Endothelial cell of umbilical vein (primary cell): ENCODE measurements at regions not wholly inside any gene's neighbourhood (a gene's known extent, or its start where the extent isn't known, plus 50 kb on each side); places are given as distances from the start of the nearest gene placed in this dataset.

ENCODE experiments used
- BruUV-seq: library from RNA; stranded (reverse); fragments of 400-500 nt; replicated peaks from 2 replicates; lab custom pipeline; 2021; lab: Mats Ljungman, UMichigan
- CTCF ChIA-PET: fragments of 300-600, 350-600 bp; sonication (Branson Sonifier 250); formaldehyde crosslinking; loops from one replicate; lab custom pipeline; 2021; ENCODE audit warnings: antibody characterized with exemption, inconsistent platforms; lab: Charles Lee
- POLR2A ChIA-PET: fragments of 300-600, 350-600 bp; sonication (Branson Sonifier 250); formaldehyde crosslinking; loops from one replicate; lab custom pipeline; 2021; ENCODE audit warnings: antibody characterized with exemption, inconsistent platforms; lab: Charles Lee
- DNase-seq: peaks from one replicate; pipeline ENCODE4 v3.0.0-alpha.2; 2011; ENCODE audit warnings: low read depth, low spot score
- FAIRE-seq: peaks from 2 replicates; lab custom pipeline; 2011; peaks lifted over from hg19 to GRCh38; lab: Jason Lieb, UNC
- H2AFZ ChIP-seq: 2 replicates; pipeline ENCODE4 v1.6.0; 2012; ENCODE audit warnings: low read depth, low read length, control low read depth, inconsistent platforms
- H3K27ac ChIP-seq: 2 replicates; pipeline ENCODE4 v1.5.1; 2011; ENCODE audit warnings: low read depth, mild to moderate bottlenecking, control low read depth, low read length, moderate library complexity; ENCODE audit not compliant: insufficient read depth
- H3K27me3 ChIP-seq, 2 experiments: 2 replicates each; pipeline versions ENCODE4 v1.6.0 to v1.6.1; 2011; ENCODE audit warnings: low read length in 2 of 2, mixed read lengths in 1 of 2; ENCODE audit not compliant: control insufficient read depth in 2 of 2, insufficient read depth in 2 of 2
- H3K36me3 ChIP-seq, 2 experiments: 2 replicates in 1 of 2; 3 replicates in 1 of 2; pipeline ENCODE4 v1.5.1; 2011; ENCODE audit warnings: low read length in 2 of 2, mild to moderate bottlenecking in 1 of 2, moderate library complexity in 1 of 2; ENCODE audit not compliant: control insufficient read depth in 2 of 2, insufficient read depth in 2 of 2; ENCODE audit errors: extremely low read depth in 1 of 2
- H3K4me1 ChIP-seq: 3 replicates; pipeline ENCODE4 v1.5.1; 2011; ENCODE audit warnings: mild to moderate bottlenecking, low read length; ENCODE audit not compliant: control insufficient read depth, insufficient read depth; ENCODE audit errors: extremely low read depth
- H3K4me2 ChIP-seq: 2 replicates; pipeline ENCODE4 v1.6.1; 2011; ENCODE audit warnings: low read length, control low read depth, mixed read lengths; ENCODE audit not compliant: insufficient read depth
- H3K4me3 ChIP-seq, 3 experiments: fragments of 200-600 bp in 1 of 3; sonication (generic), shearing (Covaris generic) in 1 of 3; replicated peaks in 1 of 3; 2 replicates each; pipeline ENCODE4 v1.5.1; 2011 to 2016; ENCODE audit warnings: control low read depth in 3 of 3, low read length in 3 of 3, mild to moderate bottlenecking in 2 of 3, inconsistent platforms in 1 of 3, low read depth in 1 of 3, moderate library complexity in 1 of 3; ENCODE audit not compliant: insufficient read depth in 1 of 3
- H3K79me2 ChIP-seq: 2 replicates; pipeline ENCODE4 v1.6.0; 2012; ENCODE audit warnings: low read length, inconsistent platforms; ENCODE audit not compliant: control insufficient read depth, insufficient read depth
- H3K9ac ChIP-seq: replicated peaks from 2 replicates; pipeline ENCODE3; 2011; ENCODE audit warnings: low read length, control low read depth; ENCODE audit not compliant: insufficient read depth; ENCODE audit errors: extremely low read depth
- H3K9me1 ChIP-seq: replicated peaks from 3 replicates; pipeline ENCODE4 v1.6.0; 2011; ENCODE audit warnings: mild to moderate bottlenecking, low read length; ENCODE audit not compliant: control insufficient read depth, insufficient read depth; ENCODE audit errors: extremely low read depth
- H3K9me3 ChIP-seq: replicated peaks from 2 replicates; pipeline ENCODE4 v1.5.1; 2012; ENCODE audit warnings: low read length, inconsistent platforms; ENCODE audit not compliant: control insufficient read depth, insufficient read depth
- H4K20me1 ChIP-seq: replicated peaks from 2 replicates; pipeline ENCODE3; 2011; ENCODE audit warnings: mild to moderate bottlenecking, low read length; ENCODE audit not compliant: control insufficient read depth, insufficient read depth; ENCODE audit errors: extremely low read depth
- CTCF ChIP-seq, 2 donors: IDR thresholded peaks; 1 replicate in 1 of 2; 2 replicates in 1 of 2; pipeline ENCODE4 v1.5.1; 2011; ENCODE audit warnings: low read length in 2 of 2, mild to moderate bottlenecking in 2 of 2, moderate library complexity in 2 of 2, control low read depth in 1 of 2, inconsistent platforms in 1 of 2, low read depth in 1 of 2; ENCODE audit not compliant: insufficient read depth in 1 of 2; ENCODE audit errors: extremely low read depth in 1 of 2
- EZH2 ChIP-seq: IDR thresholded peaks from 2 replicates; pipeline ENCODE4 v1.6.1; 2012; ENCODE audit warnings: borderline replicate concordance, low read depth, mild to moderate bottlenecking, moderate library complexity, low read length, inconsistent platforms; ENCODE audit not compliant: severe bottlenecking
- FOS ChIP-seq: IDR thresholded peaks from 2 replicates; pipeline ENCODE4 v1.6.1; 2011; ENCODE audit warnings: mild to moderate bottlenecking, low read length, moderate library complexity, borderline replicate concordance; ENCODE audit not compliant: insufficient read depth
- GATA2 ChIP-seq: IDR thresholded peaks from 2 replicates; pipeline ENCODE4 v1.7.0; 2011; ENCODE audit warnings: low read depth, mild to moderate bottlenecking, moderate library complexity, mixed read lengths, low read length; ENCODE audit not compliant: insufficient read length, insufficient read depth
- JUN ChIP-seq: IDR thresholded peaks from 2 replicates; pipeline ENCODE4 v1.6.1; 2011; ENCODE audit warnings: borderline replicate concordance, low read depth; ENCODE audit not compliant: insufficient read length, insufficient read depth
- MYC ChIP-seq: IDR thresholded peaks from one replicate; pipeline ENCODE4 v1.6.1; 2011; ENCODE audit warnings: mild to moderate bottlenecking, low read depth, low read length
- POLR2A ChIP-seq: IDR thresholded peaks from 2 replicates; pipeline ENCODE4 v1.6.1; 2012; ENCODE audit warnings: low read depth, mild to moderate bottlenecking, control low read depth, low read length
- POLR2AphosphoS5 ChIP-seq: IDR thresholded peaks from 2 replicates; pipeline ENCODE4 v1.6.1; 2012; ENCODE audit warnings: low read depth, mild to moderate bottlenecking, control low read depth, low read length, moderate library complexity; ENCODE audit not compliant: insufficient read depth
- dilution Hi-C: fragments of 300-500 bp; cut with MboI; formaldehyde crosslinking; loops from one replicate; pipeline ENCODE4 v1.15.0; 2019; ENCODE audit warnings: low sequenced_read_pairs; ENCODE audit not compliant: extremely low pct_ligation_motif_present
- intact Hi-C: fragments of 100-400 bp; cut with micrococcal nuclease; formaldehyde crosslinking; loops from one replicate; pipeline ENCODE4 v1.10.0; 2022
- TF ChIP-seq, protein P1 (sequence below): IDR thresholded peaks from 2 replicates; pipeline ENCODE4 v1.6.1; 2011; ENCODE audit not compliant: insufficient read depth, insufficient read length

GRCh38 chr2:39852831-39853230 lies 73.8 kb upstream of the THUMPD2 start:
- no TSS peak for BruUV-seq
- Histone ChIP-seq H3K36me3 (no peaks in the 10 kb centered on the region), H2AFZ (no peak overlapping the region), H3K79me2 (no peaks in the 10 kb centered on the region), H3K9me3 (no peaks in the 10 kb centered on the region), H3K9ac (no peak overlapping the region), H3K9me1 (no peaks in the 10 kb centered on the region), H3K4me2 (no peak overlapping the region), H4K20me1 (no peaks in the 10 kb centered on the region), H3K4me3 (no peak overlapping the region), H3K27me3 (no peaks in the 10 kb centered on the region), H3K4me1 (no peaks in the 10 kb centered on the region), H3K27ac (no peak overlapping the region)
- no peak for FAIRE-seq
- no peak for TF ChIP-seq POLR2A
- TF ChIP-seq MYC, result no peak
- TF ChIP-seq CTCF (IDR thresholded peaks at IDR 0.05; ENCODE audit: extremely low read depth in 1 of 2, insufficient read depth in 1 of 2, low read depth in 1 of 2, low read length in 2 of 2), result no peak
- TF ChIP-seq FOS, result no peak
- TF ChIP-seq POLR2AphosphoS5, result no peak
- TF ChIP-seq EZH2, result no peak
- TF ChIP-seq JUN, result no peak
- TF ChIP-seq, protein P1, sequence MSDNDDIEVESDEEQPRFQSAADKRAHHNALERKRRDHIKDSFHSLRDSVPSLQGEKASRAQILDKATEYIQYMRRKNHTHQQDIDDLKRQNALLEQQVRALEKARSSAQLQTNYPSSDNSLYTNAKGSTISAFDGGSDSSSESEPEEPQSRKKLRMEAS, result no peak
- TF ChIP-seq GATA2, result no peak
- no peak for DNase-seq
- dilution Hi-C loops (no loop called here), intact Hi-C loops (no loop called here)
- CTCF ChIA-PET, result interaction anchor here (2.2 kb wide), 1 partner anchor 15 kb away, joined by 9 read pairs; no protein-coding TSS in a partner anchor
- POLR2A ChIA-PET, result no interaction called here
